SHP77 (cell line): ENCODE measurements at regions not wholly inside any gene's neighbourhood (a gene's known extent, or its start where the extent isn't known, plus 50 kb on each side); places are given as distances from the start of the nearest gene placed in this dataset.

ENCODE experiments used
- DNase-seq, 2 experiments: peaks; one replicate each; lab custom pipeline; 2025; lab: John Stamatoyannopoulos, UW

DNA sequence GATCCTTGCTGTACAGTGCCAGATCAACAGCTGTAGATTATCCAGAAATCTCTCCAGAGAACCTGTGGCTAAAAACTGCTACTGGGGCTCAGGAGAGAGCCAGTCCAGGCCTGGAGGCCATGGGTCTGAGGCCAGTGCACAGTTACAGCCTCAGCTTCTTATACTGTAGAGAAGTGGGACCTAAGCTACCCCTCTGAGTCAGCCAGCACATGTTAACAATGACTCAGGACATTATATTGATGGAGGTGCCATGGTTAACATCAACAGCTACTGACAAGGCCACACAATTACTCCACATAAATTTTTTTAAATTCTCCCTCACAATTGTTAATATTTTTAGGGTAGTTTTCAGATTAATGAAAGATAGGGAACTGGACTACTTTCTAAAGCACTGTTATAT, 138.5 kb downstream of the RBM26 start:
- DNase-seq = no peak

DNA sequence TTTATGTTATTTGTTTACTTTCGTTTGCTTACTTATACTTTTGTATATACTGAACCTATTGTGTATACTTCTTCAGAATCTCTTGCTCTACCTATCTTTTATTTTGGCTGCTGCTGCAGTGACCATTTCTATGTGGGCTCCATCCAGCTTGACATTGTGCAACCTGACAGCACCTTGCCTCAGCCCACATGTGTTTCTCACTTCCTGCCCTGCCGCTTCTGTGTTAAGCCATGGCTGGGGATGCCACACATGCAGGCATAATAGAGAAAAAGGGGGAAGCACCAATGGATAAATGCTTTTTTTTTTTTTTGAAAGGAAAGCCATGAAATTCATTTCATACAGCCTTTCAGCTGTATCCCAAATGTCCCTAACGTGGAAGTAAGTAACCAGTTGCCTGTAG, 147.6 kb downstream of the RBM26 start:
- DNase-seq = no peak

GRCh38 chr13:79246578-79246949, 159.5 kb downstream of the RBM26 start:
- DNase-seq = no peak

DNA sequence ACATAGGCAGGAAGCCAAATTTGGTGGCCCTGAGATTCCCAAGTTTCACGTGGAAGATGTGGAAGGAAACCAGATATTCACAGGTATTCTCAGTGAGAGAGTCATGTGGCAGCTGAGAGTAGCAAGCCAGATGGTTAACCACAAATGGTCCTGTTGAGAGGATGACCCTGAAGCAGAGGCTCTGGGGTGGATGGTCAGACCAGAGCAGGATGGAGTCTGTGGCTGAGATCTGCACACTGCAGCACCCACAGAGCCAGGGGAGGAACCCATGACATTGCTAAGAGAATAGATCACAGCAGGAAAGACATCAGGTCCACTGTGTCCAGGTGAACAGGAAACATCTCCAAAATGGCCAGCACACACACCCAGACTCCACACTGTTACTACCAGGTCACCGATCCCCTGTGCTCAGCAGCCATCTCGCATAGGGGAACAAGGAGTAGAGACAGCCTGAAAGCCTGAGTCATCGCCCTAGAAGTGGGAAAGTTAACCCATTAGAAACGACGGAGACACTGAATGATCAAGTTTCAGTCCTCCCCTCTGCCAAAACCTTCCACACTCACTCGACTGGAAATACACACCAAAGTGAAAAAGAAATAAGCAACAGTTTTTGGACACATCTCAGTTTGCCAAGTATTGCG, 160.0 kb downstream of the RBM26 start:
- no peak for DNase-seq

DNA sequence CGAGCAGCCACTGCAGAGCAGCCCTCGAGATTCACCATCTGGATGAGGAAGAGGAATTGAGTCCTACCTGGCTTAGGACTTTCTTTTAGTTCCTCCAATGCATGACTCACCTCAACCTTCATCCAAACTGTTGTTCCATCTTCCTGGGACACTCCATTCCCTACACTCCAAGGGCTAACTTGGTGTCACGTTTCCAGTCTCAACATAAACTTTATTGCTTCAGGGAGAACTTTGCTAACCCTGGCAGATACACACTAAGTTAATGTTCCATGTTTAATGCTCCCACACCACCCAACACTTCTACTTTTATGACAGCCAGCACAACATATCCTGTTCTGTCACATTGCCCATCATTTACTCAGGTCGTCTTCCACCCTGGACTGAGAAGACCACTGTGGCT, 164.4 kb downstream of the RBM26 start:
- no peak for DNase-seq

GRCh38 chr13:79237981-79238380, 168.1 kb downstream of the RBM26 start:
- no peak for DNase-seq

DNA sequence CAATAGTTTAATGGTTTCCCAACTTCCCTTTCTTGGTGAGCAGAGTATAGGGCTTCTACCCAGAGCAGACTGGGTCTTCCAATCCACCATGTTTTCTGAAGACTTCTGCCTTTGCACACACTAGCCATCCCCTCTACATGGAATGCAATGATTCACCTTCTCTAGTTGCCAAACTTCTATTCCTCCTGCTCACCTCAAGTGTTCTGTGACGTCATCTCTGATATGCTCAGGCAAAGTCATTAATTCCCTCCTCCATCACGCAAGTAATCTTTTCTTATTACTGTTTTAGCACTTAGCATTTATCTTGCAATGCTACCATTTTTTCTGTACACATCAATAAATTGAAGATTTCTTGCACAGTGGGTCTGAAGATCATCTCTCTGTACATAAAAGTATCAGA, 174.2 kb downstream of the RBM26 start:
- DNase-seq = no peak

GRCh38 chr13:79229761-79230160, 176.3 kb downstream of the RBM26 start:
- no peak for DNase-seq

- DNase-seq = no peak
These were observed 177.1 kb downstream of the RBM26 start for GRCh38 chr13:79228972-79229371.

GRCh38 chr13:79227418-79227817, 178.6 kb downstream of the RBM26 start:
- DNase-seq = no peak

DNA sequence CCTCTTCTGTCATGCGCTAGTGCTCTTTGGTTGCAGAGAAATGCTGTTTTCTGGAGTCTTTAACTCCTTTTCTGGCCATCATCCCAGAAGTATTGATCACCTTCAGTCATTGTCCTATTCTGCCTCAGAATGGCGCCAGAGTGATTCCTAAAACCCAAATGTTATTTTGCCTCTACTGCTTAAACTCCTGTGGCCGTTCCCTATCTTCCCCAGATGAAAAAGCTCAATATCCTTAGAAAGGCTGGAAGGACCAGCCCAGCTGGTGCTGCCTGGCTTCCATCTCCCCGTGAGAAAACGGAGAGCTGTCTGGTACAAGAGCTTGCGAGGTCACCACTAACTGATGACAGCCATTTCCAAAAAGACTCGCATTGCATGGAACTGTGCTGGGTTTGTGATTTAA, 179.1 kb downstream of the RBM26 start:
- no peak for DNase-seq

DNA sequence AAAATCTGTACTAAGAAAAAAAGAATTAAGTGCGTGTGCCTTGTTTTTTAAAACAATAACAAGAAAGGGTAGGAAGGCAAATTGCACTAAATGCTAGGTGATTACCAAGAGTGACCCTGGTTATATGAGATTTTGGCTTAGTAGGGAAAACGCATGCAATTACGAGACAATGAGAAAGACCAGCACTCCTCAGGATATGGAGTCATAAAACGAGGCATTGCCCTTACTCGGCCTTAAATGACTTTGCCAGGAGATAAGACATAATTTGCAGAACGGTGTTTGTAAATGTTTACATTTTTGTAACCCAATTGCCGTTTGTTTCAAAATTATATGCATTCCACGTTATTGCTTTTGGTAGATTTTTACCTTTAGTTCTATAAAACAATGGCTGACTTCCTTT, 179.8 kb downstream of the RBM26 start:
- no peak for DNase-seq

DNA sequence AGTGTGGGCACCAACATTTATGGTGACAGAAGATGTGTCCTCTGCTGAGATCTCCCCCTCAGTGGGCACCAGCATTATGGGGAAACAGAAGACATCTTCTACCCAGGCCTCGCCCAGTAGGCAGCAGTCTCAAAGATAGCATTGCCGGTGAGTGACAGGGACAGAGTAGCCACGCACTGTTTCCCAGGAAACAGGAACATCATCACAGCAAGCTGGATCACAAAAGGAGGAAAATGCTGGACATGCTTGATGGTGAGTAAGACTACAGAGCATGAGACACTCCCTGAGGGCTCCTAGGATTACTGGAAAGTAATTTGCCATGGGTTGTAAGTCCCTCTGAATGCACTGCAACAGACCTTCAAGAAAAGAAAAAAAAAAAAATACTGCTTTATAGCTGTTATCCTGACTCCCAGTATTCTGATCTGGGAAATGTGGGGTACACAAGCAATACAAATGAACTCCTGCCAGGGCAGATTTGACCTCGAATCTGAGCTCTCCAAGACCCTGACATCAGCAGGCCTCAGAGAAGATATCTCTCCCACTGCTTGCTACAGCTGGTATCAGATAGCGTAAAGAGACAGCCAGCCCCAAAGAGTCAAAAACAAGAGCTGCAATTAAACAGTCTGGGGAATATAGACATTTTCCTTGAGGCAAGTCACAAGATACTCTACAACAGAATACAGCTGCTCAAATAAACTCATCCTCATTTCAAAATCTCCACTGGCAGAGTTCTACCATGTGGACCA, 180.4 kb downstream of the RBM26 start:
- DNase-seq = no peak

DNA sequence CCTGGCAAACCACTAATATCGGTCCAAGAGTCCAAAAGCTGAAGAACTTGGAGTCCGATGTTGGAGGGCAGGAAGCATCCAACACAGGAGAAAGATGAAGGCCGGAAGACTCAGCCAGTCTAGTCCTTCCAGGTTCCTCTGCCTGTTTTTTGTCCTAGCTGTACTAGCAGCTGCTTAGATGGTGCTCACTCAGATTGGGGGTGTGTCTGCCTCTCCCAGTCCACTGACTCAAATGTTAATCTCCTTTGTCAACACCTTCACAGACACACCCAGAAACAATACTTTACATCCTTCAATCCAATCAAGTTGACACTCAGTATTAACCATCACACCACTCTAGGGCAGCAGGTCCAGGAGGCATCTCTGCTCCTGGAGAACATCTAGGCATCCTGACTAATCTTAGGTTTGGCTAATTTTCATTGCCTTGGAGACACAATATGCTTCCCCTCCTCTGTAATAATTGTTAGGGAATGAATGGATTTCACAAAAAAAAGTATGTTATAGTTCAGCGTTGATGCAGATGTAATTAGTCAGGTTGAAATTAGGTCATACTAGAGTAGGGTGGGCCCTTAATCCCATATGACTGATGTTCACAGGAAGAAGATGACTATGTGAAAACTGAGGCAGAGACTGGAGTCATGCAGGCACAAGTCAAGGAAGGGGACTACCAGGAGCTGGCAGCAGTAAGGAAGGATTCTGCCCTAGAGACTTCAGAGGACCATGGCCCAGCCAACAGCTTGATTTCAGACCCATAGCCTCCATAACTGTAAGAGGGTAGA, 183.4 kb downstream of the RBM26 start:
- no peak for DNase-seq

DNA sequence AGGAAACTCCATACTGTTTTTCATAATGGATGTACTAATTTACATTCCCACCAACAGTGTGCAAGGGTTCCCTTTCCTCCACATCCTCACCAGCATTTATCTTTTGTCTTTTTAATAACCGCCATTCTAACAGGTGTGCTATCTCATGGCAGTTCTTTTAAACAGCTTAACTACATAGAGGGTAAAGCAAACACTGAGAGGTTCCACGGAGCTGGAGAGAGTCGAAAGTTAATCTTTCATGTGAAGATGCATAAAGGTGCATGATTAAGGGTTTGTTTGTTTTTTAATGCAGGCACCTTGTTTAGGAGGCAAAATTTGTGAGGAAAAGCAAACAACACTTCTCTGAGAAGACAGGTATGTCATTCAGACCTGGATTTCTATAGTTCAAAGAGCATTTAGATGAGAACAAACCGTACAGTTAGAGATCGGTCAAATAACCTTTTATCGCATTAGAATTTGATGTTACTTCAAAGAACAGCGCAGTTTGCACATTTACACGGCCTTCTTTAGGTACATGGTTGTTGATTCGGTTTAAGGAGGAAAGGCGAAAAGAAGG, 193.9 kb downstream of the RBM26 start:
- no peak for DNase-seq

- DNase-seq = no peak
These were observed 194.7 kb downstream of the RBM26 start for GRCh38 chr13:79211377-79211776.

DNA sequence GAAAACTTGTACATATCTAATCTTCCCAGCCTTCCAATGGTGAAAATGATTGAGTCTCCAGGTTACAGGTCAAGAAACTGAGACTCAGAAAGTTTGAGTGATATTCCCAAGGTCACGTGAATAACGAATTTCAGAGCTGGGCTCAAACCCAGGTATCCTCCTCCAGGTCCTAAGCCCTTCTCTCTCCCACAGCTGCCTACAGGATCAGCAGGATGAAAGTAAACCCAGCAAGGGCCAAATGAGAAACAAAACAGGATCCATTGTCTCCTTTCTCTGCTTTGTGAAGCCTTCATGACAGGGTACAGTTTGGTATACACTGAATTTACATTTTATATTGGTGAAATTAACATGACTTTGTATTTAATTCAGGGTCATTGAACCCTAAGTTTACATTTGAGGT, 208.1 kb downstream of the RBM26 start:
- DNase-seq = no peak

DNA sequence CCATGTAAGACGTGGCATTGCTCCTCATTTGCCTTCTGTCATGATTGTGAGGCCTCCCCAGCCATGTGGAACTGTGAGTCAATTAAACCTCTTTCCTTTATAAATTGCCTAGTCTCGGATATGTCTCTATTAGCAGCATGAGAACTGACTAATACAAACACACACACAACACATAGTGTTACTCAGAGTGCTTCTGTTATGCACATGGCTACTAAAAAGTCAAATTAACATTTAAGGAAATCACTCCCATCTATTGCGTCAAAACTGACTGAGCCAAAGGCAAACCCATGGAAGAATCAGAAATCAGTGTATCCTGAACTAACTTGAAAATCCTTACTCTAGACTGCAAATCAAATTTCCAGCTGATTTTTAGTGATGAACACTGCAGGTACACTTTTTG, 209.2 kb downstream of the RBM26 start:
- no peak for DNase-seq

- no peak for DNase-seq
These were observed 209.7 kb downstream of the RBM26 start for GRCh38 chr13:79196366-79196765.

- no peak for DNase-seq
These were observed 211.3 kb downstream of the RBM26 start for GRCh38 chr13:79194727-79195126.

GRCh38 chr13:79194272-79194671, 211.8 kb downstream of the RBM26 start:
- no peak for DNase-seq

- no peak for DNase-seq
These were observed 214.6 kb downstream of the RBM26 start for GRCh38 chr13:79191501-79191900.

DNA sequence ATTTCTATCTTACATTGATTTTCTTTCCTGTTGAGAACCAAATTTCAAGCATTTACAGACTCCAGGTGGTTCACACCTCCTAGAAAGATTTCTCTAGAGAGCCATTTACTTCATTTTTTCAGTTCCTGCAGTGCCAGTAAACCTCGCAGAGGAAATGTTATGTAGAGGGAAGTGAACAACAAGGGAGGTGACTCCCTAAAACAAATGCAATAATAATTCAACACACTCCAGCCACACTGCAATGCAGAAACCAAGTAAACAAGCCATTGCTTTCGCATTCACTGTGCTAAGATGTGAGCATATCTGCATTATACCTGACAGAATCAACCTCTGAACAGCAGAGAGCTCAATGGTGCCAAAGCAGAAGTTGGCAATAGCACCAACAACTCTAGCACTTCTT, 215.1 kb downstream of the RBM26 start:
- DNase-seq = no peak
